Mucosa of stomach (tissue), 1 donor: ENCODE measurements at regions not wholly inside any gene's neighbourhood (a gene's known extent, or its start where the extent isn't known, plus 50 kb on each side); places are given as distances from the start of the nearest gene placed in this dataset.
"Not testable (repeated sequence)": the region's sequence is repeated elsewhere in the genome, so short reads cannot be mapped to it uniquely, and the experiment has no call there.

Source experiments
- H3K27me3 ChIP-seq: one replicate; pipeline ENCODE4 v1.7.0; 2013; ENCODE audit warnings: mild to moderate bottlenecking, low read length; ENCODE audit not compliant: control insufficient read depth, insufficient read depth
- H3K36me3 ChIP-seq: one replicate; pipeline ENCODE4 v1.7.0; 2013; ENCODE audit warnings: low read length; ENCODE audit not compliant: control insufficient read depth, insufficient read depth
- H3K4me1 ChIP-seq: one replicate; pipeline ENCODE4 v1.7.0; 2013; ENCODE audit warnings: mild to moderate bottlenecking, low read length; ENCODE audit not compliant: control insufficient read depth, insufficient read depth
- H3K4me3 ChIP-seq: one replicate; pipeline ENCODE4 v1.7.0; 2013; ENCODE audit warnings: low read length
- H3K9ac ChIP-seq: one replicate; pipeline ENCODE4 v1.7.0; 2013; ENCODE audit warnings: mild to moderate bottlenecking, low read length, moderate library complexity
- H3K9me3 ChIP-seq: one replicate; pipeline ENCODE4 v1.7.0; 2013; ENCODE audit warnings: mild to moderate bottlenecking, low read length, moderate library complexity; ENCODE audit not compliant: control insufficient read depth
- donor health status: Pancreatic carcinoma.

DNA sequence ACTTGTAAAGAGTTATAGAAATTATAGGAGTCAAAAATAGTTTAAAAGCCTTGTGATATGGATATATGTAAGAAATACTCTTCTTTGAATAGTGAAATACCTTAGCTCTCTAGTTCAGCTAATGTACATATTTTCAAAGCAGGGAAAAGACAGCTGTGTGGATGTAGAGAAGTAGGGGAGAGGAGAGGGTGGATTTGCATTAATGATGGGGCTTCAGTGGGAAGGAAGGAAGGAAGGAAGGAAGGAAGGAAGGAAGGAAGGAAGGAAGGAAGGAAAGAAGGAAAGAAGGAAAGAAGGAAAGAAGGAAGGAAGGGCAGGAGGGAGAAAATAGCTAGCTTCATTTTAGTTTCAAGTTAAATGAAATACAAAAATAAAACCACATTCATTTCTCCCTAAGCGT is 62.4 kb upstream of the RGS1 start:
- Histone ChIP-seq H3K36me3 (no peaks in the 10 kb centered on the region), H3K4me1 (peaks cover 12% of the 10 kb centered on the region), H3K9me3 (no peaks in the 10 kb centered on the region), H3K27me3 (no peaks in the 10 kb centered on the region), H3K4me3 (no peak overlapping the region), H3K9ac (no peak overlapping the region)

DNA sequence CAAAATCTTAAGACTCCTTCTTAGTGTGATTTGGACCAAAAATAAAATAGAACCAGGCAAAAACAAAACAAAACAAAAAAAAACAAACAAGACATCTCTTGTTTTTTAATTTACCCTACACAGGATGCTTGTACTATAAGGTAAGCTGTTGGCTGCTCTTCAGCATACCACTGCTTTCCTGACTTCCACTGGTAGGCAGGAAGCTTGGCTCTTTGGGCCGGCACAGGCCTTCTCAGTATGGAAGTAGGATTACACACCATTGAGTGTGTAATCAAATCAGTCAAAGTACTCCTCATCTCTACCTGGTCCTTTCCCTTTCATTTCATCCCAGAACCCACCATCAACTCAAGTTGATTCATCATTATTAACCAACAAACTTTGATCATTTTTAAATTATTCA is 61.9 kb upstream of the RGS1 start:
- no peaks in the 10 kb centered on the region for H3K27me3 ChIP-seq
- H3K9ac ChIP-seq = no peak overlapping the region
- H3K4me1 ChIP-seq = peaks cover 12% of the 10 kb centered on the region
- H3K4me3 ChIP-seq = no peak overlapping the region
- no peaks in the 10 kb centered on the region for H3K36me3 ChIP-seq
- no peaks in the 10 kb centered on the region for H3K9me3 ChIP-seq

DNA sequence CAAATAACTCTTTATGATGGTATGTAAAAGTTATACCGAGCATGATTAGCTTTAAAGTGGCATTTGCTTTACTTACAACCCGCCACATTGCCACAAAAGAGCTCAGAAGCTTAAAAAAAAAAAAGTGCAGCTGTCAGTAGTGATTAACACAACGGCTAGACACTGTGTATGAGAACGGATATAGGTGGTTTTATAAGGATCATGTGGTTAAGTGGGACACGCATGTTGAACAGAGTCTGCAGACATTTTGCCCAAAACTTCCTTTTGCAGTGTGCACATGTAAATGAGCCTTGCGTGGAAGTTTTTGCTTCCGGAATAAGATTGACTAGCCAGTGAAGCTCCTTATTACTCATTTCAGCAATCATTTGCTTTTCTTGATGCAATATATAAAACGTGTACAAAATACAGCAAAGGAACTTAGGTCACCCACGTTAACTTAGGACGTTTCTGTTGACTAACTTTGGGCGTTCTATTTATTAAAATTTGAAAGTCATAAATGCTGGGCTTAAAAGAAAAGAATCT is 58.7 kb upstream of the RGS1 start:
- H3K4me1 ChIP-seq = peaks cover 12% of the 10 kb centered on the region
- no peaks in the 10 kb centered on the region for H3K36me3 ChIP-seq
- no peak overlapping the region for H3K9ac ChIP-seq
- no peak overlapping the region for H3K4me3 ChIP-seq
- no peaks in the 10 kb centered on the region for H3K9me3 ChIP-seq
- no peaks in the 10 kb centered on the region for H3K27me3 ChIP-seq

- not testable (repeated sequence) for H3K4me1 ChIP-seq, H3K9ac ChIP-seq, H3K9me3 ChIP-seq, H3K36me3 ChIP-seq, H3K4me3 ChIP-seq, H3K27me3 ChIP-seq
Measured at GRCh38 chr1:192517716-192518355, 57.7 kb upstream of the RGS1 start.

DNA sequence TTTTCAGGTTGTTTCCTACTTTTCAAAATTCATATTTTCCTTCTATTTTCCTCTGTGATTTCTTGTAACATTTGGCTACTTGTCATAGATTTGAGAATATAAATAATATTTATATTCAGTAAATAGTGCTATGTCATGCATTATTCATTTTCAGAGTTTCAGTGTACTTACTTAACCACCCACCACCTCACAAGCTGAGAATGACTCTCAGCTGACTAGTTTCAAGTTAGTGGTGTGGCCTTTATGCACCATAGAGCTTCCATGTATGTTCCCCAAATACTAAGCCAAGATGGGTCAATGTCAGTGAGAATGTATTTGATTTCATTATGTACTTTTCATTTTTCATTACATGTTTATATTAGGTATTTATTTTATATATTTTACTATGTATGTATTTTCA is 56.9 kb upstream of the RGS1 start:
- Histone ChIP-seq H3K4me1 (no peaks in the 10 kb centered on the region), H3K36me3 (no peaks in the 10 kb centered on the region), H3K9ac (no peak overlapping the region), H3K4me3 (no peak overlapping the region), H3K9me3 (no peaks in the 10 kb centered on the region), H3K27me3 (no peaks in the 10 kb centered on the region)

GRCh38 chr1:192521734-192522133 is 53.8 kb upstream of the RGS1 start:
- no peaks in the 10 kb centered on the region for H3K4me1 ChIP-seq
- H3K9me3 ChIP-seq = no peaks in the 10 kb centered on the region
- no peaks in the 10 kb centered on the region for H3K36me3 ChIP-seq
- no peak overlapping the region for H3K9ac ChIP-seq
- H3K27me3 ChIP-seq = no peaks in the 10 kb centered on the region
- H3K4me3 ChIP-seq = no peak overlapping the region

- Histone ChIP-seq H3K4me1 (no peaks in the 10 kb centered on the region), H3K36me3 (no peaks in the 10 kb centered on the region), H3K27me3 (no peaks in the 10 kb centered on the region), H3K9me3 (no peaks in the 10 kb centered on the region), H3K4me3 (no peak overlapping the region), H3K9ac (no peak overlapping the region)
Measured at GRCh38 chr1:192522673-192523072, 52.9 kb upstream of the RGS1 start.

- no peaks in the 10 kb centered on the region for H3K9me3 ChIP-seq
- no peak overlapping the region for H3K4me3 ChIP-seq
- no peaks in the 10 kb centered on the region for H3K27me3 ChIP-seq
- no peak overlapping the region for H3K9ac ChIP-seq
- H3K4me1 ChIP-seq = no peaks in the 10 kb centered on the region
- no peaks in the 10 kb centered on the region for H3K36me3 ChIP-seq
Measured at GRCh38 chr1:192524223-192524622, 51.4 kb upstream of the RGS1 start.
